KBM-7 (cell line): ENCODE measurements at regions not wholly inside any gene's neighbourhood (a gene's known extent, or its start where the extent isn't known, plus 50 kb on each side); places are given as distances from the start of the nearest gene placed in this dataset.

ENCODE experiments used
- DNase-seq: peaks from one replicate; pipeline ENCODE4 v3.0.0-alpha.2; 2015
- in situ Hi-C: fragments of 300-500 bp; cut with MboI; formaldehyde crosslinking; loops from 2 replicates; pipeline ENCODE4 v1.14.3; 2020; ENCODE audit warnings: low sequenced_read_pairs, low pct_unique_long_range_greater_than_20kb, mixed read lengths

DNA sequence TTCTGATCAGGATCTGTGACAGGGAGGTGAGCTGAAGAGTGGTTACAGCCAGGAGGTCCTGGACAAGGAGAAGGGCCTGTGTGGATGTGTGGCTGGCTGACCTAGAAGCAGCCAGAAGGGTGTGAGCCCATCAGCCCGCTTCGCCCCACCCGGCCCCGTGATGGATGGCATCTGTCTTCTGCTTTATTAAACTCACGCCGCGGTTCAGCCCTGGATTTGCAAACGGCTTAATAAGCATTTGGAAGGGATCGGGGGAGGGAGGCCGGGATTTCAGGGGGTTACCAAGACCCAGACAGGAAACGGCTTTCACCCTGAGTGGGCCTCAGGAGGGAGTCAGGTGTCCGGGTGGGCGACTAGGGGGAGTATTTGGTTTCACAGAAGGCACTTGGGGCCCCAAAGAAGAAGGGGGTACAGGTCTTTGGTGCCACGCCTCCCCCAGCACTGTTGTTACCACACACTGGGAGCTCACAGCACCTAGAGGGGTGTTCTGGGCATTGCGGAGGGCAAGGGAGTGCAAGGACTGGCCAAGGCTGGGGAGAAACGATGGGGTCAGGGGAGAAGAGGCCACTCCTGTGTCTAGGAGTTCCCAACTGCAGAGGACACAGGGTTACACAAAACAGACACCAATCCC lies 53.8 kb upstream of the FOXP4 start:
- no peak for DNase-seq
- in situ Hi-C loops = no loop called here

DNA sequence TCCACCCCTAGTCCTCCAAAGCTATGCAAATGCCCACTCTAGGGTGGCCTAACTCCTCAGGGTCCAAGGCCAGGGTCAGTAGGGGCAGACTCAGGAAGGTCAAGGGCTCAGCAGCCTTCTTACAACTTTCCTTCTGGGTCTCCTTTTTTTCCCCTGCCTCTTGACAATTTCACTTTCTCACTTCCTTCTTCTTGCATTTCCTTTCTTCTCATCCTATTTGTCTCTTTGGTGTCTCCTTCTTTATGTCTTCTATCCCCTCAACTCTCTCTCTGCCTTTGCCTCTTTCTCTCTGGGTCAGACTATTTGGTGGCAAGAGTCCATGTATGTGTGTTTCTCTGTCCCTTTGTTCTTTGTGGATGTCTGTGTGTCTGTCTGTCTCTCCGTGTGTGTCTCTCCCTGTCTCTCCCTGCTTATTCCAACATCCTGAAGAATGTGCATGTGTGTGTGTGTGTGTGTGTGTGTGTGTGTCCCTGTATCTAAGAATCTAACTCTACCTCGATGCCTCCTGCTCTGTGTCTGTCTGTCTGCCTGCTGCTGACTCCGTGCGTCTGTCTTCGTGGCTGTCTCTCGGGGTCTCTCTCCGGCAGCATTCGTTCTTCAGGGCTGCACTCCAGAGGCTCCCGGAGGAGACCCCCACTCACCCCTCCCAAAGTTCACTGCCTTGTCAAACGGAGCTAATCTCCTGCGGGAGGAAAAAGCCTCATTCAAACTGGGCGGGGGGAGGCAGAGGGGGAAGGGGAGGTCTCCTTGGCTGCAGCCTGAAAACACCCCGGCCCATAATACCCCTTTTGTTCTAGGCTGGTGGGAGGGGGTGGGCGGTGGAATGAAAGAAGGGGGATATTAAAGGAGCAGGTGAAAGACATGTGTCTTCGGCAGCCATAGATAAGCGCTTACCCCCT lies 51.7 kb upstream of the FOXP4 start:
- in situ Hi-C loops = no loop called here
- DNase-seq = no peak
